ENCODE measurements at regions not wholly inside any gene's neighbourhood (a gene's known extent, or its start where the extent isn't known, plus 50 kb on each side); places are given as distances from the start of the nearest gene placed in this dataset.

DNA sequence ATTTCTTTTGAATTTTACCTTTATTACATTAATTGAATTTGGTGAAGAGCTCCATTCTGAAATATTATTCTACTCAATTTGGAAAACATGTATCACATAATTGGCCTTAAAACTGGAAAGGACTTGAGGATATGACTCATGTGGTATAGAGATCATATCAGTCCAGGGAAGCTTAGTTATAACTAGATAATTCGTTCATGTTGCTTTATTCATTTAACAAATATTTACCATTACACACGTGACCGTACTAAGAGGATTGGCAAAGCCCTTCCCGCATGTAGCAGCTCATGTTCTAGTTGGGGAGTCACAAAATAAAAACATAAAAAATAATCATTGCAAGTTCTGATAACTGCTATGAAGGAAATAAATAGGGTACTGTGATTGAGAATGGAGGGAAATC, 1816.5 kb downstream of the MAT2B start:
- intact Hi-C loops (cut with DNase I), result no loop called here
- ATAC-seq, result no peak
- H3K4me3 ChIP-seq, result no peak overlapping the region
- TF ChIP-seq CTCF (IDR thresholded peaks at IDR 0.05), result no peak
- no peaks in the 10 kb centered on the region for H3K4me1 ChIP-seq
- no peak overlapping the region for H3K27ac ChIP-seq
- no peak for DNase-seq
- H3K9me3 ChIP-seq, result no peaks in the 10 kb centered on the region
- FAIRE-seq, result no peak
- WGBS, 2 donors, result 49 to 56% methylated on average over 4 of the region's 4 CpGs
- H3K27me3 ChIP-seq, result no peaks in the 10 kb centered on the region
- no peaks in the 10 kb centered on the region for H3K36me3 ChIP-seq

DNA sequence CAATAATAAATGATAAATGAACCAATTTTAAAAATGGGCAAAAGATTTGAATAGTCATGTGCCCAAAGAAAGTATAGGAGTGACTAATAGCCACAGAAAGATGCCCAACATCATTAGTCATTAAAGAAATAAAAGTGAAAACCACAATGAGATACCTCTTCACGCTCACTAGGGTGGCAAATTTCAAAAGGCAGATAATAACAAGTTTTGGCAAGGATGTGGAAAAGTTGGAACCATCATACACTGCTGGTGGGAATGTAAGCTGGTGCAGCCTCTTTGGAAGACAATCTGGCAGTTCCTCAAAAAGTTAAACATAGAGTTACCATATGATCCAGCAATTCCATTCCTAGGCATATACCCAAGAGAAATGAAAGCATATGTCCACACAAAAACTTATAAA, 1819.8 kb downstream of the MAT2B start:
- intact Hi-C loops (cut with DNase I), result no loop called here
- FAIRE-seq (no peak), ATAC-seq (no peak), DNase-seq (no peak)
- no peaks in the 10 kb centered on the region for H3K27me3 ChIP-seq
- H3K36me3 ChIP-seq, result no peaks in the 10 kb centered on the region
- H3K4me1 ChIP-seq, result no peaks in the 10 kb centered on the region
- 92 to 94% methylated on average over 1 of the region's 1 CpG for WGBS, 2 donors
- H3K9me3 ChIP-seq, result no peaks in the 10 kb centered on the region
- no peak overlapping the region for H3K4me3 ChIP-seq
- no peak overlapping the region for H3K27ac ChIP-seq
- no peak for TF ChIP-seq CTCF (IDR thresholded peaks at IDR 0.05)

DNA sequence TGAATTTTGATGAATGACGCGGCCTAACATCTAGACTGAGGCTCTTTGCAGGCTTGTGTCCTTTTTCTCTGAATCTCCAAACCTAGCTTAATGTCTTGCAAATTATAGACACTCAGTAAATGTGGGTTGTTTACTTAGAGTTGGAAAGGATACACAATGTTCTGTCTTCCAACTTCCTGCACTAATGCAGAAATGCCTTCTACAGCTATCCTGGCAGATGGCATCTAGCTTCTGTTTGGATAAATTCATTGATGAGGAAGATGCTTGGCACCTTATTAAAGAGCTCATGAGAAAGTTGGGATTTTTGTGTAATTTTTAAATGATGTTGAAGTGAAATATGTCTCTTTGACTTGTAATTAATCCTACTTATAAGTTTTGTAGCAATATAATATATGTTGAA, 1822.2 kb downstream of the MAT2B start:
- no peak for FAIRE-seq
- no peaks in the 10 kb centered on the region for H3K27me3 ChIP-seq
- DNase-seq, result no peak
- H3K27ac ChIP-seq, result no peak overlapping the region
- H3K4me1 ChIP-seq, result no peaks in the 10 kb centered on the region
- 92 to 94% methylated on average over 2 of the region's 2 CpGs for WGBS, 2 donors
- no peak for TF ChIP-seq CTCF (IDR thresholded peaks at IDR 0.05)
- H3K4me3 ChIP-seq, result no peak overlapping the region
- peak in 1 of 4 donors; percentile 34 for ATAC-seq
- no peaks in the 10 kb centered on the region for H3K36me3 ChIP-seq
- no peaks in the 10 kb centered on the region for H3K9me3 ChIP-seq
- intact Hi-C loops (cut with DNase I), result no loop called here

GRCh38 chr5:165328846-165329245, 1823.4 kb downstream of the MAT2B start:
- ATAC-seq (no peak), DNase-seq (no peak), FAIRE-seq (no peak)
- no peaks in the 10 kb centered on the region for H3K9me3 ChIP-seq
- intact Hi-C loops (cut with DNase I), result no loop called here
- no peak overlapping the region for H3K4me3 ChIP-seq
- no peak overlapping the region for H3K27ac ChIP-seq
- H3K4me1 ChIP-seq, result no peaks in the 10 kb centered on the region
- H3K27me3 ChIP-seq, result no peaks in the 10 kb centered on the region
- H3K36me3 ChIP-seq, result no peaks in the 10 kb centered on the region
- no peak for TF ChIP-seq CTCF (IDR thresholded peaks at IDR 0.05)

- intact Hi-C loops (cut with DNase I), result no loop called here
- ATAC-seq (no peak), DNase-seq (no peak), FAIRE-seq (no peak)
- TF ChIP-seq CTCF (IDR thresholded peaks at IDR 0.05), result no peak
- H3K9me3 ChIP-seq, result no peaks in the 10 kb centered on the region
- no peak overlapping the region for H3K27ac ChIP-seq
- no peak overlapping the region for H3K4me3 ChIP-seq
- WGBS, 2 donors, result 96 to 97% methylated on average over 3 of the region's 3 CpGs
- no peaks in the 10 kb centered on the region for H3K4me1 ChIP-seq
- H3K36me3 ChIP-seq, result no peaks in the 10 kb centered on the region
- no peaks in the 10 kb centered on the region for H3K27me3 ChIP-seq
Observed at GRCh38 chr5:165333623-165334022, 1828.2 kb downstream of the MAT2B start.

Measured in pancreas (tissue), 10 donors.